ENCODE measurements at regions not wholly inside any gene's neighbourhood (a gene's known extent, or its start where the extent isn't known, plus 50 kb on each side); places are given as distances from the start of the nearest gene placed in this dataset.

GRCh38 chr4:42709392-42710065 is 52.6 kb upstream of the ATP8A1 start:
- no peak overlapping the region for H3K4me3 ChIP-seq (ENCODE audit: low read length)
- H3K27ac ChIP-seq (ENCODE audit: low read depth, low read length): no peak overlapping the region
- H3K9me3 ChIP-seq (ENCODE audit: control insufficient read depth, low read length): no peaks in the 10 kb centered on the region
- no peaks in the 10 kb centered on the region for H3K27me3 ChIP-seq (ENCODE audit: control insufficient read depth, insufficient read depth, low read length, poor library complexity, severe bottlenecking)
- H3K9ac ChIP-seq (ENCODE audit: extremely low read depth, low read length, poor library complexity, severe bottlenecking): no peak overlapping the region
- no peaks in the 10 kb centered on the region for H3K36me3 ChIP-seq (ENCODE audit: control insufficient read depth, insufficient read depth, low read length)
- Mint-ChIP-seq H3K27me3 (ENCODE audit: insufficient read depth) (peaks cover 4% of the 10 kb centered on the region), H3K36me3 (ENCODE audit: low read depth) (no peaks in the 10 kb centered on the region), H3K27ac (no peak overlapping the region), H3K4me1 (peaks cover 16% of the 10 kb centered on the region), H3K9me3 (no peaks in the 10 kb centered on the region), H3K4me3 (no peak overlapping the region)
- TF ChIP-seq CTCF (conservative IDR thresholded peaks at IDR 0.05): no peak
- no peaks in the 10 kb centered on the region for H3K4me1 ChIP-seq (ENCODE audit: control insufficient read depth, insufficient read depth, low read length)
- no peak for DNase-seq
- 77 to 94% methylated on average over 3 to 4 of the region's 5 CpGs for WGBS, 2 experiments (ENCODE audit: insufficient coverage in 1 of 2, insufficient read length in 1 of 2)

DNA sequence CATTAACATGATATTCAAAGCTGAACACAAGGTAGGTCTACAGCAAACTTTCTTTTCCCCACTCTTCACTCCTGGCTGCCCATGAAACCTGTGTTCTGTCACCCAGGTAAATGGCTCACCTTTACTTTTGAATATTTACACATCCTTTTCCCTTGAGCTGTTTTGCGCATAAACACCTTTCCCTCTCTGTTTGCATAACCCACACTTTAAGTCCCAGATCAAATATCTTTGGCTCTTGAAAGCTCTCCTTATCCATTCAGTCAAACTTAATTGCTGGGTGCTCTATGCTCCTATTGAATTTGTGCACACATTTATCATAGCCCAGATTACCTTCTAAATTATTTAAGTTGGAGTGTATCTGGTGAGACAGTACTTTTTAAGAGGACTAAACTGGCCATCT is 51.7 kb upstream of the ATP8A1 start:
- no peak overlapping the region for H3K9ac ChIP-seq (ENCODE audit: extremely low read depth, low read length, poor library complexity, severe bottlenecking)
- no peak for DNase-seq
- no peak overlapping the region for H3K27ac Mint-ChIP-seq
- H3K9me3 ChIP-seq (ENCODE audit: control insufficient read depth, low read length): no peaks in the 10 kb centered on the region
- no peaks in the 10 kb centered on the region for H3K36me3 ChIP-seq (ENCODE audit: control insufficient read depth, insufficient read depth, low read length)
- H3K4me1 Mint-ChIP-seq: peaks cover 16% of the 10 kb centered on the region
- no peak overlapping the region for H3K27ac ChIP-seq (ENCODE audit: low read depth, low read length)
- H3K4me1 ChIP-seq (ENCODE audit: control insufficient read depth, insufficient read depth, low read length): no peaks in the 10 kb centered on the region
- H3K4me3 ChIP-seq (ENCODE audit: low read length): no peak overlapping the region
- no peaks in the 10 kb centered on the region for H3K36me3 Mint-ChIP-seq (ENCODE audit: low read depth)
- no peak for TF ChIP-seq CTCF (conservative IDR thresholded peaks at IDR 0.05)
- no peaks in the 10 kb centered on the region for H3K9me3 Mint-ChIP-seq
- H3K27me3 ChIP-seq (ENCODE audit: control insufficient read depth, insufficient read depth, low read length, poor library complexity, severe bottlenecking): no peaks in the 10 kb centered on the region
- 99 to 100% methylated on average over 1 of the region's 1 CpG for WGBS, 2 experiments (ENCODE audit: insufficient coverage in 1 of 2, insufficient read length in 1 of 2)
- peaks cover 4% of the 10 kb centered on the region for H3K27me3 Mint-ChIP-seq (ENCODE audit: insufficient read depth)
- H3K4me3 Mint-ChIP-seq: no peak overlapping the region
